SH-SY5Y (cell line): ENCODE measurements at regions not wholly inside any gene's neighbourhood (a gene's known extent, or its start where the extent isn't known, plus 50 kb on each side); places are given as distances from the start of the nearest gene placed in this dataset.

Source experiments
- GATA2 ChIP-seq: IDR thresholded peaks from 2 replicates; pipeline ENCODE4 v1.6.1; 2011; ENCODE audit warnings: mild to moderate bottlenecking, low read depth, low read length
- GATA3 ChIP-seq: IDR thresholded peaks from 2 replicates; pipeline ENCODE4 v1.6.1; 2011; ENCODE audit warnings: low read depth, mild to moderate bottlenecking, low read length, moderate library complexity

GRCh38 chr11:80587906-80588305 lies 1147.1 kb upstream of the TENM4 start:
- TF ChIP-seq GATA2: no peak
- TF ChIP-seq GATA3: no peak
